SK-N-SH treated with all-trans-retinoic acid at 6 μM for 48 hours (cell line): ENCODE measurements at regions not wholly inside any gene's neighbourhood (a gene's known extent, or its start where the extent isn't known, plus 50 kb on each side); places are given as distances from the start of the nearest gene placed in this dataset.

Source experiments
- ATAC-seq: fragments of 200-7000 bp; cut with Tn5 transposase; 3 replicates; pipeline ENCODE4 v1.9.1; 2020; ENCODE audit warnings: mild to moderate bottlenecking, moderate library complexity
- ARNTL ChIP-seq: fragments of 450-650 bp; formaldehyde crosslinking; IDR thresholded peaks from 2 replicates; pipeline ENCODE4 v1.5.0; 2020; ENCODE audit warnings: low read depth, mild to moderate bottlenecking, moderate library complexity, borderline replicate concordance
- BACH2 ChIP-seq: fragments of 250-450 bp; sonication (Bioruptor Pico); IDR thresholded peaks from 2 replicates; pipeline ENCODE4 v1.9.0; 2021; ENCODE audit warnings: mild to moderate bottlenecking, borderline replicate concordance
- CREB5 ChIP-seq: fragments of 250-450 bp; sonication (Bioruptor Pico); IDR thresholded peaks from 2 replicates; pipeline ENCODE4 v1.5.1; 2020; ENCODE audit warnings: low read depth, mild to moderate bottlenecking, moderate library complexity
- CSDC2 ChIP-seq: fragments of 250-450 bp; sonication (Bioruptor Pico); IDR thresholded peaks from 2 replicates; pipeline ENCODE4 v1.5.0; 2020; ENCODE audit warnings: mild to moderate bottlenecking, moderate library complexity
- ESRRG ChIP-seq: fragments of 250-450 bp; sonication (Bioruptor Pico); IDR thresholded peaks from 2 replicates; pipeline ENCODE4 v1.6.1; 2021; ENCODE audit warnings: mild to moderate bottlenecking
- GLIS3 ChIP-seq: fragments of 250-450 bp; sonication (Bioruptor Pico); IDR thresholded peaks from 2 replicates; pipeline ENCODE4 v1.5.0; 2020; ENCODE audit warnings: mild to moderate bottlenecking, moderate library complexity
- OSR1 ChIP-seq: fragments of 250-450 bp; sonication (Bioruptor Pico); IDR thresholded peaks from 2 replicates; pipeline ENCODE4 v1.8.0; 2022; ENCODE audit warnings: moderate library complexity, mild to moderate bottlenecking, inconsistent platforms
- PATZ1 ChIP-seq: fragments of 250-450 bp; sonication (Bioruptor Pico); IDR thresholded peaks from 2 replicates; pipeline ENCODE4 v1.8.0; 2020; ENCODE audit warnings: mild to moderate bottlenecking, moderate library complexity, borderline replicate concordance
- PPARA ChIP-seq: fragments of 250-450 bp; sonication (Bioruptor Pico); IDR thresholded peaks from 2 replicates; pipeline ENCODE4 v1.5.0; 2020; ENCODE audit warnings: mild to moderate bottlenecking, borderline replicate concordance
- RARB ChIP-seq: fragments of 250-450 bp; sonication (Bioruptor Pico); IDR thresholded peaks from 2 replicates; pipeline ENCODE4 v1.8.0; 2021; ENCODE audit warnings: mild to moderate bottlenecking, moderate library complexity
- SNAI2 ChIP-seq: fragments of 250-450 bp; sonication (Bioruptor Pico); IDR thresholded peaks from 2 replicates; pipeline ENCODE4 v1.5.0; 2020; ENCODE audit warnings: mild to moderate bottlenecking, moderate library complexity
- TCF4 ChIP-seq: fragments of 250-450 bp; sonication (Bioruptor Pico); IDR thresholded peaks from 2 replicates; pipeline ENCODE4 v1.8.0; 2021; ENCODE audit warnings: mild to moderate bottlenecking, moderate library complexity, borderline replicate concordance
- TOX ChIP-seq: fragments of 250-450 bp; sonication (Bioruptor Pico); IDR thresholded peaks from 2 replicates; pipeline ENCODE4 v1.8.0; 2021; ENCODE audit warnings: mild to moderate bottlenecking, moderate library complexity, borderline replicate concordance
- ZC3H10 ChIP-seq: fragments of 250-450 bp; sonication (Bioruptor Pico); IDR thresholded peaks from 2 replicates; pipeline ENCODE4 v1.5.1; 2021; ENCODE audit warnings: mild to moderate bottlenecking, moderate library complexity
- ZFP3 ChIP-seq: fragments of 250-450 bp; sonication (Bioruptor Pico); IDR thresholded peaks from 2 replicates; pipeline ENCODE4 v1.5.0; 2020; ENCODE audit warnings: mild to moderate bottlenecking, moderate library complexity
- ZNF565 ChIP-seq: fragments of 450-650 bp; formaldehyde crosslinking; conservative IDR thresholded peaks from 2 replicates; pipeline ENCODE4 v1.5.0; 2020; ENCODE audit warnings: low read depth, mild to moderate bottlenecking, moderate library complexity
- ZNF70 ChIP-seq: fragments of 450-650 bp; formaldehyde crosslinking; IDR thresholded peaks from 2 replicates; pipeline ENCODE4 v1.5.0; 2020; ENCODE audit warnings: mild to moderate bottlenecking, moderate library complexity
- ZNF8 ChIP-seq: fragments of 450-650 bp; formaldehyde crosslinking; IDR thresholded peaks from 2 replicates; pipeline ENCODE4 v1.5.0; 2020; ENCODE audit warnings: mild to moderate bottlenecking, moderate library complexity
- TF ChIP-seq, protein P1 (sequence below): fragments of 250-450 bp; sonication (Bioruptor Pico); IDR thresholded peaks from 2 replicates; pipeline ENCODE4 v1.8.0; 2021; ENCODE audit warnings: low read depth, mild to moderate bottlenecking, moderate library complexity, borderline replicate concordance
- TF ChIP-seq, protein P2 (sequence below): fragments of 250-450 bp; sonication (Bioruptor Pico); IDR thresholded peaks from 2 replicates; pipeline ENCODE4 v1.5.0; 2020; ENCODE audit warnings: mild to moderate bottlenecking, moderate library complexity
- TF ChIP-seq, protein P3 (sequence below): fragments of 250-450 bp; sonication (Bioruptor Pico); IDR thresholded peaks from 2 replicates; pipeline ENCODE4 v1.5.1; 2021; ENCODE audit warnings: mild to moderate bottlenecking, moderate library complexity

DNA sequence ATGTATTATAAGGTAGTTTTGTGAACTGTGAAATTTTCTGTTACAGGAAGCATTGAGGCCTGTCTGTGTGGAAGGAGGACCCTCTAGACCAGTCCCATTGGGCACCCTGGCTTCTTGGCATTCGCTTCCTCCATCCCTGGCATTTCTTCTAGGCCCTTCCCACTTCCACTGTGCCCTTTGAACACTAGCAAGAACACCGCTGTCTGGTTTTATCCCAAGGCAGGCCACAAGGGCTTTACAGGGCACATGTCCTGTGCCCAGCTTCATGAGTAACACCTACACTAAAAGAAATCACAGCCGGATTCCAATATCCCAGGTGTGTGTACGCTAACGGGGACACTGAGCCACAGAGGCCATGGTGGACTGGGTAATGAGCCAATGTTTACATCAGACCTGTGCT is 99.8 kb downstream of the ADRB2 start:
- TF ChIP-seq ZNF8 (CRISPR knock-in tag): no peak
- TF ChIP-seq CREB5 (CRISPR knock-in tag): no peak
- TF ChIP-seq GLIS3 (CRISPR knock-in tag): no peak
- TF ChIP-seq TCF4 (CRISPR knock-in tag): no peak
- TF ChIP-seq TOX: no peak
- no peak for TF ChIP-seq RARB (CRISPR knock-in tag)
- TF ChIP-seq ZC3H10 (CRISPR knock-in tag): no peak
- TF ChIP-seq, protein P1, sequence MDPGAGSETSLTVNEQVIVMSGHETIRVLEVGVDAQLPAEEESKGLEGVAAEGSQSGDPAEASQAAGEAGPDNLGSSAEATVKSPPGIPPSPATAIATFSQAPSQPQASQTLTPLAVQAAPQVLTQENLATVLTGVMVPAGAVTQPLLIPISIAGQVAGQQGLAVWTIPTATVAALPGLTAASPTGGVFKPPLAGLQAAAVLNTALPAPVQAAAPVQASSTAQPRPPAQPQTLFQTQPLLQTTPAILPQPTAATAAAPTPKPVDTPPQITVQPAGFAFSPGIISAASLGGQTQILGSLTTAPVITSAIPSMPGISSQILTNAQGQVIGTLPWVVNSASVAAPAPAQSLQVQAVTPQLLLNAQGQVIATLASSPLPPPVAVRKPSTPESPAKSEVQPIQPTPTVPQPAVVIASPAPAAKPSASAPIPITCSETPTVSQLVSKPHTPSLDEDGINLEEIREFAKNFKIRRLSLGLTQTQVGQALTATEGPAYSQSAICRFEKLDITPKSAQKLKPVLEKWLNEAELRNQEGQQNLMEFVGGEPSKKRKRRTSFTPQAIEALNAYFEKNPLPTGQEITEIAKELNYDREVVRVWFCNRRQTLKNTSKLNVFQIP: no peak
- TF ChIP-seq ZNF565 (CRISPR knock-in tag): no peak
- no peak for TF ChIP-seq BACH2 (CRISPR knock-in tag)
- TF ChIP-seq CSDC2 (CRISPR knock-in tag): no peak
- TF ChIP-seq ARNTL (CRISPR knock-in tag): no peak
- TF ChIP-seq, protein P2, sequence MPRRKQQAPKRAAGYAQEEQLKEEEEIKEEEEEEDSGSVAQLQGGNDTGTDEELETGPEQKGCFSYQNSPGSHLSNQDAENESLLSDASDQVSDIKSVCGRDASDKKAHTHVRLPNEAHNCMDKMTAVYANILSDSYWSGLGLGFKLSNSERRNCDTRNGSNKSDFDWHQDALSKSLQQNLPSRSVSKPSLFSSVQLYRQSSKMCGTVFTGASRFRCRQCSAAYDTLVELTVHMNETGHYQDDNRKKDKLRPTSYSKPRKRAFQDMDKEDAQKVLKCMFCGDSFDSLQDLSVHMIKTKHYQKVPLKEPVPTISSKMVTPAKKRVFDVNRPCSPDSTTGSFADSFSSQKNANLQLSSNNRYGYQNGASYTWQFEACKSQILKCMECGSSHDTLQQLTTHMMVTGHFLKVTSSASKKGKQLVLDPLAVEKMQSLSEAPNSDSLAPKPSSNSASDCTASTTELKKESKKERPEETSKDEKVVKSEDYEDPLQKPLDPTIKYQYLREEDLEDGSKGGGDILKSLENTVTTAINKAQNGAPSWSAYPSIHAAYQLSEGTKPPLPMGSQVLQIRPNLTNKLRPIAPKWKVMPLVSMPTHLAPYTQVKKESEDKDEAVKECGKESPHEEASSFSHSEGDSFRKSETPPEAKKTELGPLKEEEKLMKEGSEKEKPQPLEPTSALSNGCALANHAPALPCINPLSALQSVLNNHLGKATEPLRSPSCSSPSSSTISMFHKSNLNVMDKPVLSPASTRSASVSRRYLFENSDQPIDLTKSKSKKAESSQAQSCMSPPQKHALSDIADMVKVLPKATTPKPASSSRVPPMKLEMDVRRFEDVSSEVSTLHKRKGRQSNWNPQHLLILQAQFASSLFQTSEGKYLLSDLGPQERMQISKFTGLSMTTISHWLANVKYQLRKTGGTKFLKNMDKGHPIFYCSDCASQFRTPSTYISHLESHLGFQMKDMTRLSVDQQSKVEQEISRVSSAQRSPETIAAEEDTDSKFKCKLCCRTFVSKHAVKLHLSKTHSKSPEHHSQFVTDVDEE: no peak
- TF ChIP-seq, protein P3, sequence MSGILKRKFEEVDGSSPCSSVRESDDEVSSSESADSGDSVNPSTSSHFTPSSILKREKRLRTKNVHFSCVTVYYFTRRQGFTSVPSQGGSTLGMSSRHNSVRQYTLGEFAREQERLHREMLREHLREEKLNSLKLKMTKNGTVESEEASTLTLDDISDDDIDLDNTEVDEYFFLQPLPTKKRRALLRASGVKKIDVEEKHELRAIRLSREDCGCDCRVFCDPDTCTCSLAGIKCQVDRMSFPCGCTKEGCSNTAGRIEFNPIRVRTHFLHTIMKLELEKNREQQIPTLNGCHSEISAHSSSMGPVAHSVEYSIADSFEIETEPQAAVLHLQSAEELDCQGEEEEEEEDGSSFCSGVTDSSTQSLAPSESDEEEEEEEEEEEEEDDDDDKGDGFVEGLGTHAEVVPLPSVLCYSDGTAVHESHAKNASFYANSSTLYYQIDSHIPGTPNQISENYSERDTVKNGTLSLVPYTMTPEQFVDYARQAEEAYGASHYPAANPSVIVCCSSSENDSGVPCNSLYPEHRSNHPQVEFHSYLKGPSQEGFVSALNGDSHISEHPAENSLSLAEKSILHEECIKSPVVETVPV (CRISPR knock-in tag): no peak
- no peak for TF ChIP-seq PATZ1 (CRISPR knock-in tag)
- no peak for TF ChIP-seq OSR1 (CRISPR knock-in tag)
- TF ChIP-seq ZNF70 (CRISPR knock-in tag): no peak
- TF ChIP-seq ZFP3: no peak
- no peak for ATAC-seq

GRCh38 chr5:148927307-148927946 is 101.0 kb downstream of the ADRB2 start:
- ATAC-seq: no peak
- TF ChIP-seq, protein P3 (CRISPR knock-in tag): no peak
- TF ChIP-seq PATZ1 (CRISPR knock-in tag) (no peak), PPARA (no peak), CREB5 (CRISPR knock-in tag) (no peak), ZNF565 (CRISPR knock-in tag) (no peak), OSR1 (CRISPR knock-in tag) (no peak), ARNTL (CRISPR knock-in tag) (no peak), BACH2 (CRISPR knock-in tag) (no peak), ZNF70 (CRISPR knock-in tag) (no peak), TOX (no peak), ESRRG (CRISPR knock-in tag) (no peak), SNAI2 (CRISPR knock-in tag) (no peak), RARB (CRISPR knock-in tag) (no peak), GLIS3 (CRISPR knock-in tag) (no peak)
- TF ChIP-seq, protein P2: no peak
